Activated naive CD4-positive, alpha-beta T cell treated with anti-CD3 and anti-CD28 coated beads, Interleukin-2, amount 10 ng/mL, durations not matched to agents 7 days and 5 days (primary cell): ENCODE measurements at regions not wholly inside any gene's neighbourhood (a gene's known extent, or its start where the extent isn't known, plus 50 kb on each side); places are given as distances from the start of the nearest gene placed in this dataset.

ENCODE experiments used
- CTCF ChIA-PET: fragments of 350-600 bp; sonication (Branson Sonifier 250); formaldehyde crosslinking; loops from one replicate; lab custom pipeline; 2021; ENCODE audit warnings: antibody characterized with exemption; lab: Charles Lee
- DNase-seq: peaks from one replicate; pipeline ENCODE4 v3.0.0-alpha.2; 2020
- H3K27ac Mint-ChIP-seq: one replicate; pipeline ENCODE4 v1.8.0; 2021; ENCODE audit warnings: mild to moderate bottlenecking, moderate library complexity, mixed read lengths
- H3K27me3 Mint-ChIP-seq: one replicate; pipeline ENCODE4 v1.8.0; 2021; ENCODE audit warnings: mild to moderate bottlenecking, mixed read lengths
- H3K36me3 Mint-ChIP-seq: one replicate; pipeline ENCODE4 v1.8.0; 2021; ENCODE audit warnings: mixed read lengths
- H3K4me1 Mint-ChIP-seq: one replicate; pipeline ENCODE4 v1.8.0; 2021; ENCODE audit warnings: mixed read lengths
- H3K4me3 Mint-ChIP-seq: one replicate; pipeline ENCODE4 v1.8.0; 2021; ENCODE audit warnings: mild to moderate bottlenecking, moderate library complexity, mixed read lengths
- H3K9me3 Mint-ChIP-seq: one replicate; pipeline ENCODE4 v1.8.0; 2021; ENCODE audit warnings: mixed read lengths

DNA sequence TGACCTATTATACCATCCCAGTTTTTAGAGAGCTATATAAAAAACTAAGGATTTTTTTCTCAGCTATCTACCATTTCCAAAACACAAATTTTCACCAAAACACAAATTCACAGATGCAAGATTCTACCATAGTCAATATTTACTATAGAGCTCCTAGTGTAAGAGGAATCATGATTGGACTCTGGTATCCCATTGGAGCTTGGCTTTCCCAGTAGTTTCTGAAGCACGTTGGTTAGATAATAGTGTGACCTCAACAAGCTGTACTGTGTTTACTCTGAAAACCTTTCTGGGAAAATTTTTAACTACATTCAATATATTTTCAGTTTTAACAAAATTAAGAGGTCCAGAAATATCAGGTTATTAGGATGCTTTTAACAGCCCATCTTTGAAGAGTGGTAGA lies 660.6 kb upstream of the SLC10A2 start:
- no peak for DNase-seq
- H3K27ac Mint-ChIP-seq: no peak overlapping the region
- no peaks in the 10 kb centered on the region for H3K36me3 Mint-ChIP-seq
- H3K4me1 Mint-ChIP-seq: no peaks in the 10 kb centered on the region
- no peaks in the 10 kb centered on the region for H3K27me3 Mint-ChIP-seq
- CTCF ChIA-PET: no interaction called here
- H3K4me3 Mint-ChIP-seq: no peak overlapping the region
- no peaks in the 10 kb centered on the region for H3K9me3 Mint-ChIP-seq

DNA sequence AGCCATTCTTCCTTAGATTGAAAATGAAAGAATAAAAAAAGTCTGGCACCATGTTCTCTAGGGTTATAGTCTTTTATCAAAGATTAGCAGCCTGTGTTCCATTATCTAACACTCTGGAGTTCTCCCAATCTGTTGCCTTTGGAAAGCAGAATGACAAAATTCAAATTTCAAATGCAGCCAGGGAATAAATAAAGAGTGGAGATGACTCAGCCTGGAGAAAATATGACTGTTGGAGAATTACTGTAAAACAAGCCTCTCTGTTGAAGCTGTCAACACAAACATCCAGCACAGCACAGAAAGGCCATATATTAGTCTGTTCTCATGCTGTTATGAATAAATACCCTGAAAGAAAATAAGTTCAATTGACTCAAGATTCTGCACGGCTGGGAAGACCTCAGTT lies 650.5 kb upstream of the SLC10A2 start:
- CTCF ChIA-PET: no interaction called here
- H3K27ac Mint-ChIP-seq: no peak overlapping the region
- H3K36me3 Mint-ChIP-seq: no peaks in the 10 kb centered on the region
- H3K27me3 Mint-ChIP-seq: no peaks in the 10 kb centered on the region
- no peaks in the 10 kb centered on the region for H3K4me1 Mint-ChIP-seq
- no peak overlapping the region for H3K4me3 Mint-ChIP-seq
- H3K9me3 Mint-ChIP-seq: peaks cover 8% of the 10 kb centered on the region
- DNase-seq: no peak

GRCh38 chr13:103715335-103715734 lies 649.1 kb upstream of the SLC10A2 start:
- Mint-ChIP-seq H3K36me3 (no peaks in the 10 kb centered on the region), H3K4me1 (no peaks in the 10 kb centered on the region), H3K27me3 (no peaks in the 10 kb centered on the region), H3K27ac (no peak overlapping the region), H3K9me3 (peaks cover 8% of the 10 kb centered on the region), H3K4me3 (no peak overlapping the region)
- no peak for DNase-seq
- CTCF ChIA-PET: no interaction called here

DNA sequence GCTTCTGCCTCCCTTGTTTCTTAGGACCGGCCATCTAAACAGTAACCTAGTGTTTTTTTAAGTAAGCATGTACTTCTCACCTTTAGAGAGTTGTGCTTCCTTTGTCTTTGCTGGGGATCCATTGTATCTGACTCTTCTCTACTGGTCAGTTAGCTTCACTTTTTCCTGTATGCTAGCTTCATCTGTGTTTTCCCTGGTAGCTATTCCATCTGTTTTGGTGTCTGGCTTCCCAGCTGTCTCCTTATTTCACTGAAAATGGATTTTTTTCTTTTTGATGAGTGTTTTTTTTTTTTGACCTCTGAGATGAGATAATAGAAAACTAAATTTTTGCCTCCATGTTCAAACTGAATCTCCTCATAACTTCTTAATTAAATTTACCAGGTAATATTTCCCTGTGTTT lies 637.0 kb upstream of the SLC10A2 start:
- no peak overlapping the region for H3K4me3 Mint-ChIP-seq
- H3K9me3 Mint-ChIP-seq: peaks cover 4% of the 10 kb centered on the region
- no peaks in the 10 kb centered on the region for H3K4me1 Mint-ChIP-seq
- CTCF ChIA-PET: no interaction called here
- no peaks in the 10 kb centered on the region for H3K27me3 Mint-ChIP-seq
- H3K27ac Mint-ChIP-seq: no peak overlapping the region
- H3K36me3 Mint-ChIP-seq: no peaks in the 10 kb centered on the region
- no peak for DNase-seq

GRCh38 chr13:103698000-103698399 lies 631.8 kb upstream of the SLC10A2 start:
- Mint-ChIP-seq H3K27me3 (no peaks in the 10 kb centered on the region), H3K4me3 (no peak overlapping the region), H3K27ac (no peak overlapping the region), H3K36me3 (no peaks in the 10 kb centered on the region), H3K9me3 (peaks cover 3% of the 10 kb centered on the region), H3K4me1 (no peaks in the 10 kb centered on the region)
- DNase-seq: no peak
- CTCF ChIA-PET: no interaction called here

DNA sequence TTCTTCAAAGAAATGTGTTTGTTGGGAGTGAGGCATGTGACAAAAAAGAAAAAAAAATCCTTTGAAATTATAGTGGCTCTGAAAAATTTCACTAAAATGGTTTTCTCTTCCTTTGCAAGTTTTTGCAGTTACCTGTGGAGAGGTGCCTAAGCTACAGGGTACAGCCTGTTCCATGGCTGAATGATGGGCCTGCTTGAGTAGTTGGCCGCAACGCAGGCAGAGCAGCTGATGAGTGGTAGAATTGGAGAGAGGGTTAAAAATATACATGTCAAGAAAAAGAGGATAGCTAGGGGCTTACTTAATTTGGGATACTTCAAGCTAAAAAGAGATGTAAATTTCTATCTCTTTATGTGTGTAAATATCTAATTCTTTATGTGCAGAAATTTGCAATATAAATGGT lies 629.1 kb upstream of the SLC10A2 start:
- Mint-ChIP-seq H3K9me3 (peaks cover 3% of the 10 kb centered on the region), H3K36me3 (no peaks in the 10 kb centered on the region), H3K4me3 (no peak overlapping the region), H3K4me1 (no peaks in the 10 kb centered on the region), H3K27ac (no peak overlapping the region), H3K27me3 (no peaks in the 10 kb centered on the region)
- no peak for DNase-seq
- CTCF ChIA-PET: no interaction called here

- peaks cover 6% of the 10 kb centered on the region for H3K9me3 Mint-ChIP-seq
These were observed 628.3 kb upstream of the SLC10A2 start for GRCh38 chr13:103694471-103694870.

DNA sequence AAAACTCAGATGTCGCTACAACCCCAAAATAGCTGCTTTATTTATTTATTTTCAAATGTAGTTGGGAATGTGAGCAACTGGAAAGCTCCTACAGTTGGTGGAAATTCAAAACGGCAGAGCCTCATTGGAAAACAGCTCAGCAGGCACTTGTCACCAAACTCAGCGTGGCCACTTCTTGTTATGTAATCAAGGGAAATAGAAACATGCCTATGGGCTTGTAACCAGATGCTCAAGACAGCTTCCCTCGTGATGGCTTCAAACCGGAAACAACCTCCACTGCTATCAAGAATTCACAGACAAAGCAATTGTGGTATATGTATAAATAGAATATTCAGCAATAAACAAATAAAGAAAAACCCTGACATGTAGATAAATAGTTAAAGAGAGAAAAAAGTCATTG lies 627.8 kb upstream of the SLC10A2 start:
- Mint-ChIP-seq H3K4me3 (no peak overlapping the region), H3K27ac (no peak overlapping the region), H3K36me3 (no peaks in the 10 kb centered on the region), H3K4me1 (no peaks in the 10 kb centered on the region), H3K9me3 (peaks cover 7% of the 10 kb centered on the region), H3K27me3 (no peaks in the 10 kb centered on the region)
- CTCF ChIA-PET: no interaction called here
- no peak for DNase-seq

More at GRCh38 chr13:103694471-103694870, 628.3 kb upstream of the SLC10A2 start:
- Mint-ChIP-seq H3K4me3 (no peak overlapping the region), H3K27me3 (no peaks in the 10 kb centered on the region), H3K27ac (no peak overlapping the region), H3K4me1 (no peaks in the 10 kb centered on the region), H3K36me3 (no peaks in the 10 kb centered on the region)
- DNase-seq: no peak
- CTCF ChIA-PET: no interaction called here

DNA sequence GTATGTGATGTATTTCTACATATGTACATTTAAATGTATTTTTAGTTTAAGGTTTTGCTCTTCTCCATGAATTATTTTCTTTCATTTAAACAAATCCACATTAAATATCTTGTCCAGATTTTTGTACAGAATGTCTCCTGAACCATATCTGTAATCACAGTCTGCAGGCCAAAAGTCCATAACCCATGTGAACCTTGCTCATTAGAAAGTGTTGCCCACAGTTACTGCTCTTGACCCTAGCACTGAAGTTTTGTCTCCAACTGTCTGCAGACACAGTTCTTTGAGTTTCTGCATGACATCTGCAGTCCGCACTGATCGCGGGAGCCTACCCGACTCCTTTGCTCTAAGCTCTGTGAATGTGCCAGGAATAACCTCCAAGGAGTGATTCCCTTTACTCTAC lies 626.2 kb upstream of the SLC10A2 start:
- no peaks in the 10 kb centered on the region for H3K36me3 Mint-ChIP-seq
- peaks cover 8% of the 10 kb centered on the region for H3K9me3 Mint-ChIP-seq
- no peak for DNase-seq
- no peak overlapping the region for H3K27ac Mint-ChIP-seq
- H3K27me3 Mint-ChIP-seq: no peaks in the 10 kb centered on the region
- CTCF ChIA-PET: no interaction called here
- no peak overlapping the region for H3K4me3 Mint-ChIP-seq
- H3K4me1 Mint-ChIP-seq: no peaks in the 10 kb centered on the region

DNA sequence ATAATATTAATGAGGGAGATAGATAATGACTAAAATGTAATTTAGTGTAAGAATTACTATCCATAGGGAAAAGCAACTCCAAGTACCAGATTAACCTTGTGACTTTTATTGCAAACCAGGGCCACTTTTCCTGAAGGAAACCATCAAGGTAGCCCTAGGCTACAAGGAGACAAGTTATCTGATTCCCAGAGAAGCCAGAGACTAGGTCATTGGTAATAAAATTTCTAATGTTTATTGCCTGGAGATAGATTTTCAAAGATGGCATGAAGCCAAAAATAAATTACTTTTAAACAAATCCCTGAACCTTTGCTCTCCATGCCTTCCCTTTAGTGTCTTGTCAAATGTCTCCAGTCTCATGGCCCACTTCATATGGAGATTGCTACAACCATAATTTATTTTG lies 610.1 kb upstream of the SLC10A2 start:
- DNase-seq: no peak
- no peak overlapping the region for H3K27ac Mint-ChIP-seq
- no peaks in the 10 kb centered on the region for H3K4me1 Mint-ChIP-seq
- CTCF ChIA-PET: no interaction called here
- H3K4me3 Mint-ChIP-seq: no peak overlapping the region
- no peaks in the 10 kb centered on the region for H3K27me3 Mint-ChIP-seq
- peaks cover 7% of the 10 kb centered on the region for H3K9me3 Mint-ChIP-seq
- no peaks in the 10 kb centered on the region for H3K36me3 Mint-ChIP-seq

- Mint-ChIP-seq H3K4me1 (no peaks in the 10 kb centered on the region), H3K9me3 (peaks cover 7% of the 10 kb centered on the region), H3K4me3 (no peak overlapping the region), H3K27ac (no peak overlapping the region), H3K27me3 (no peaks in the 10 kb centered on the region), H3K36me3 (no peaks in the 10 kb centered on the region)
- no peak for DNase-seq
- CTCF ChIA-PET: no interaction called here
These were observed 605.3 kb upstream of the SLC10A2 start for GRCh38 chr13:103671547-103671946.

DNA sequence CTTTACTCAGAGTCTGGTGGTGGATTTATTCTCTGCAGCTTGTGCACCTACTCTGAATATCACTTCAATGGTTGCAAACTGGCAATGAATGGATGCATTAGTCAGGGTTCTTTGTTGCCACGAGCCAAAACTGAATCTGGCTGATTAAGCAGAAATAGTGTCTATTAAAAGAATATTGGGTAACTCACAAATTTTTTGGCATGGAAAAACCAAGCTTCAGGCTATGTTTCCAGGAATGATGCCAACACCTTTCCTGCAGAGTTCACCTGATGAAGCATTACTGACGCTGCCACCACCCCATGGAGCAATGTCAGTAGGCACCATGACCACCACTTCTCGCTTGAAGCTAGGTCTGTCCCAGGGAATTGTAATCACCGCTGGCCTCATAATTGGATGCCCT lies 597.8 kb upstream of the SLC10A2 start:
- Mint-ChIP-seq H3K27me3 (no peaks in the 10 kb centered on the region), H3K27ac (no peak overlapping the region), H3K36me3 (no peaks in the 10 kb centered on the region), H3K9me3 (peaks cover 2% of the 10 kb centered on the region), H3K4me3 (no peak overlapping the region), H3K4me1 (no peaks in the 10 kb centered on the region)
- CTCF ChIA-PET: no interaction called here
- no peak for DNase-seq

- no peak for DNase-seq
- no peaks in the 10 kb centered on the region for H3K4me1 Mint-ChIP-seq
- no peak overlapping the region for H3K27ac Mint-ChIP-seq
- no peak overlapping the region for H3K4me3 Mint-ChIP-seq
- H3K36me3 Mint-ChIP-seq: no peaks in the 10 kb centered on the region
- H3K27me3 Mint-ChIP-seq: no peaks in the 10 kb centered on the region
- CTCF ChIA-PET: no interaction called here
- peaks cover 2% of the 10 kb centered on the region for H3K9me3 Mint-ChIP-seq
These were observed 590.1 kb upstream of the SLC10A2 start for GRCh38 chr13:103656311-103656710.

DNA sequence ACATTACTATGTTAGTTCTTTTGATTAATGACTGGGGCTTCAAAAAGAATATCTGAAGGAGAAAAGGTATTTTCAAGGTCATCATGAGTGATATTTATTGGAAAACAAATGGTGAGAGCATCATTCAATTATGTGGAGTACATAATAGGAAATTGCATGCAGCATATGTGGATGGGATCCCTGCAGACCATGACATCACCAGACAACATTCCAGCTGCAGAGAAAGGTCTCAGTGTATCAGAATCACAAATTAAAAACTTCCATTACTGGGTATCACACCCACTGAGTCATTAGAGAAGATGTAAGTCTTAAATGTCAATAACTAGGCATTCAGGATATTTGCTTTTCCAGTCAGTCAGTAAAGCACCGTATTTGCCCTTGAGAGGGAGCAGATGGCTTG lies 574.4 kb upstream of the SLC10A2 start:
- H3K9me3 Mint-ChIP-seq: no peaks in the 10 kb centered on the region
- no peak for DNase-seq
- no peaks in the 10 kb centered on the region for H3K36me3 Mint-ChIP-seq
- no peak overlapping the region for H3K4me3 Mint-ChIP-seq
- CTCF ChIA-PET: no interaction called here
- no peak overlapping the region for H3K27ac Mint-ChIP-seq
- no peaks in the 10 kb centered on the region for H3K27me3 Mint-ChIP-seq
- no peaks in the 10 kb centered on the region for H3K4me1 Mint-ChIP-seq

- H3K4me1 Mint-ChIP-seq: no peaks in the 10 kb centered on the region
- H3K27me3 Mint-ChIP-seq: no peaks in the 10 kb centered on the region
- H3K9me3 Mint-ChIP-seq: no peaks in the 10 kb centered on the region
- DNase-seq: no peak
- H3K4me3 Mint-ChIP-seq: no peak overlapping the region
- CTCF ChIA-PET: no interaction called here
- H3K36me3 Mint-ChIP-seq: no peaks in the 10 kb centered on the region
- H3K27ac Mint-ChIP-seq: no peak overlapping the region
These were observed 573.1 kb upstream of the SLC10A2 start for GRCh38 chr13:103639326-103639725.

- Mint-ChIP-seq H3K4me3 (no peak overlapping the region), H3K36me3 (no peaks in the 10 kb centered on the region), H3K9me3 (no peaks in the 10 kb centered on the region), H3K4me1 (no peaks in the 10 kb centered on the region), H3K27ac (no peak overlapping the region), H3K27me3 (no peaks in the 10 kb centered on the region)
- DNase-seq: no peak
- CTCF ChIA-PET: no interaction called here
These were observed 572.5 kb upstream of the SLC10A2 start for GRCh38 chr13:103638706-103639105.
